Psoas muscle (tissue), 7 donors: ENCODE measurements at regions not wholly inside any gene's neighbourhood (a gene's known extent, or its start where the extent isn't known, plus 50 kb on each side); places are given as distances from the start of the nearest gene placed in this dataset.

Experiments
- ATAC-seq, 4 donors: fragments of 200-7000 bp; cut with Tn5 transposase; one replicate each; pipeline ENCODE4 v1.9.1; 2020; ENCODE audit warnings: moderate library complexity in 3 of 4, mild to moderate bottlenecking in 2 of 4
- DNase-seq, 2 donors: peaks; one replicate each; pipeline ENCODE4 v3.0.0-alpha.2; 2020
- H3K27ac ChIP-seq: fragments of 200-600 bp; one replicate; pipeline ENCODE4 v1.8.0; 2022
- H3K27me3 ChIP-seq, 3 donors: fragments of 200-600 bp in 1 of 3; one replicate each; pipeline versions ENCODE4 v1.6.1 to v1.8.0; 2013 to 2022; ENCODE audit warnings: low read length in 2 of 3, mild to moderate bottlenecking in 2 of 3, moderate library complexity in 1 of 3; ENCODE audit not compliant: insufficient read depth in 3 of 3
- H3K36me3 ChIP-seq, 2 donors: fragments of 200-600 bp in 1 of 2; one replicate each; pipeline versions ENCODE4 v1.6.1 to v1.8.0; 2013 to 2022; ENCODE audit warnings: low read depth in 1 of 2, mild to moderate bottlenecking in 1 of 2, moderate library complexity in 1 of 2; ENCODE audit not compliant: insufficient read depth in 1 of 2
- H3K4me1 ChIP-seq: fragments of 200-600 bp; one replicate; pipeline ENCODE4 v1.8.0; 2022
- H3K4me3 ChIP-seq: fragments of 200-600 bp; one replicate; pipeline ENCODE4 v1.8.0; 2022; ENCODE audit warnings: mild to moderate bottlenecking
- H3K9me3 ChIP-seq: fragments of 200-600 bp; one replicate; pipeline ENCODE4 v1.8.0; 2022
- WGBS, 3 donors: extraction: QIAGEN DNeasy Blood & Tissue Kit; methylation state at CpG; one replicate each; pipeline versions ENCODE4 v1.1.6 to v1.1.7; 2013; 5-methylcytosine and 5-hydroxymethylcytosine counted together
- intact Hi-C, 2 donors: fragments of 100-400 bp; cut with DNase I; formaldehyde crosslinking; loops; one replicate each; pipeline versions ENCODE4 v1.11.0 to v1.14.2; 2022
- TF ChIP-seq, protein P1 (sequence below): fragments of 200-600 bp; IDR thresholded peaks from one replicate; pipeline ENCODE4 v1.8.0; 2022; ENCODE audit warnings: antibody characterized with exemption
- donor health status: healthy with polysubstance abuse.
- donor health status: DM: no; HTN: no; CAD: no; lungs with moderate emphysema.
- donor health status: Bipolar disorder and iron deficiency.
- donor health status: healthy.
- donor health status: DM: yes; HTN: yes; CAD: no.
- donor health status: DM: no; HTN: no; CAD: no.
- donor health status: DM: yes; HTN: yes; CAD: no.

DNA sequence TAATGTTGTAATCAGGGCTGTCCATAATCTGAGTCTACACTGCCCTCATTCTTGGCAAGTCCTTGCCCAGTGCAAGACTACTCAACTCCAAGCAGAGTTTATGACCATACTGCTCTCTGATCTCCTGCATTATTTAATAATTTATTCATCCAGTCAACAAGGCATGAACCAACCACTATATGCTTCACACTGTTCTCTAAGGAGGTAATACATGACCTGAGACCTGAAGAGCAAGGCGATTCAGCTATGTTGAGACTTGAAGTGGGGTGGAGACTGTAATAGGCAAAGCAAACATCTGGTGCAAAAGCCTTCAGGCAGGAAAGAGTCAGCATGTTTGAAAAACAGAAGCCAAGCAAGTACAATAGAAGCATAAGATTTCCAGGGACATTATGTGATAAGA, 1362.8 kb downstream of the ROBO2 start:
- H3K4me3 ChIP-seq = no peak overlapping the region
- no peaks in the 10 kb centered on the region for H3K9me3 ChIP-seq
- no peak overlapping the region for H3K27ac ChIP-seq
- H3K27me3 ChIP-seq = no peaks in the 10 kb centered on the region
- ATAC-seq (no peak), DNase-seq (no peak)
- H3K4me1 ChIP-seq = no peaks in the 10 kb centered on the region
- WGBS, 3 donors = 73 to 79% (median 75%) methylated on average over 1 of the region's 1 CpG
- TF ChIP-seq, protein P1, sequence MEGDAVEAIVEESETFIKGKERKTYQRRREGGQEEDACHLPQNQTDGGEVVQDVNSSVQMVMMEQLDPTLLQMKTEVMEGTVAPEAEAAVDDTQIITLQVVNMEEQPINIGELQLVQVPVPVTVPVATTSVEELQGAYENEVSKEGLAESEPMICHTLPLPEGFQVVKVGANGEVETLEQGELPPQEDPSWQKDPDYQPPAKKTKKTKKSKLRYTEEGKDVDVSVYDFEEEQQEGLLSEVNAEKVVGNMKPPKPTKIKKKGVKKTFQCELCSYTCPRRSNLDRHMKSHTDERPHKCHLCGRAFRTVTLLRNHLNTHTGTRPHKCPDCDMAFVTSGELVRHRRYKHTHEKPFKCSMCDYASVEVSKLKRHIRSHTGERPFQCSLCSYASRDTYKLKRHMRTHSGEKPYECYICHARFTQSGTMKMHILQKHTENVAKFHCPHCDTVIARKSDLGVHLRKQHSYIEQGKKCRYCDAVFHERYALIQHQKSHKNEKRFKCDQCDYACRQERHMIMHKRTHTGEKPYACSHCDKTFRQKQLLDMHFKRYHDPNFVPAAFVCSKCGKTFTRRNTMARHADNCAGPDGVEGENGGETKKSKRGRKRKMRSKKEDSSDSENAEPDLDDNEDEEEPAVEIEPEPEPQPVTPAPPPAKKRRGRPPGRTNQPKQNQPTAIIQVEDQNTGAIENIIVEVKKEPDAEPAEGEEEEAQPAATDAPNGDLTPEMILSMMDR = no peak
- no peaks in the 10 kb centered on the region for H3K36me3 ChIP-seq
- intact Hi-C loops = no loop called here

- no peak overlapping the region for H3K27ac ChIP-seq
- TF ChIP-seq, protein P1 = no peak
- 78 to 81% (median 79%) methylated on average over 3 of the region's 3 CpGs for WGBS, 3 donors
- intact Hi-C loops = no loop called here
- DNase-seq (no peak), ATAC-seq (no peak)
- H3K27me3 ChIP-seq = no peaks in the 10 kb centered on the region
- no peak overlapping the region for H3K4me3 ChIP-seq
- H3K36me3 ChIP-seq = no peaks in the 10 kb centered on the region
- no peaks in the 10 kb centered on the region for H3K9me3 ChIP-seq
- no peaks in the 10 kb centered on the region for H3K4me1 ChIP-seq
These were observed 1362.1 kb downstream of the ROBO1 start for GRCh38 chr3:78405745-78406144.

- 91 to 95% (median 93%) methylated on average over 2 of the region's 2 CpGs for WGBS, 3 donors
- no peak for DNase-seq
- H3K4me1 ChIP-seq = no peaks in the 10 kb centered on the region
These were observed 1361.4 kb downstream of the ROBO1 start for GRCh38 chr3:78406396-78406795.

GRCh38 chr3:78410077-78410476, 1357.7 kb downstream of the ROBO1 start:
- Histone ChIP-seq H3K9me3 (no peaks in the 10 kb centered on the region), H3K27me3 (no peaks in the 10 kb centered on the region), H3K4me1 (no peaks in the 10 kb centered on the region), H3K36me3 (no peaks in the 10 kb centered on the region), H3K4me3 (no peak overlapping the region), H3K27ac (no peak overlapping the region)
- intact Hi-C loops = no loop called here
- 67 to 70% (median 69%) methylated on average over 2 of the region's 2 CpGs for WGBS, 3 donors
- DNase-seq = no peak
- TF ChIP-seq, protein P1 = no peak
- ATAC-seq = no peak

More at GRCh38 chr3:78406396-78406795, 1361.4 kb downstream of the ROBO1 start:
- Histone ChIP-seq H3K27me3 (no peaks in the 10 kb centered on the region), H3K4me3 (no peak overlapping the region), H3K27ac (no peak overlapping the region), H3K36me3 (no peaks in the 10 kb centered on the region), H3K9me3 (no peaks in the 10 kb centered on the region)
- intact Hi-C loops = no loop called here
- TF ChIP-seq, protein P1 = no peak
- no peak for ATAC-seq

DNA sequence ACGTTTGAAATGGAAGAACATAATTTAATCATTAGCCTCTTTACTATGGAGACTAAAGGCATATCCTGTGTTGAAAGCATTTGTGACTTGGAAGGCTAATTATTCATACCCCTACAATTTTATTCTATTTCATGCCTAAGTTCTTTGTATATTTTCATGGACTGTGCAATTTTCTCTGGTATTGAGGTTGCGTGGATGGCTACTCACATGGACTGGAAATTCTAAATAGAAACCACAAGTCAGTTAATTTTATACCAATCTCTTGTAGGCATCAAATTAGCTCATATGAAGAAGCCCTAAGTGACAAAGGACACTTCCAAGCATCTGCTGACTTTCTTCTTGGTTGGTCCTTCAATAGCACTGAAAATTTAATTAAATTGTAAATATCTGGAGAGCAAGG, 1353.5 kb downstream of the ROBO1 start:
- Histone ChIP-seq H3K9me3 (no peaks in the 10 kb centered on the region), H3K4me1 (no peaks in the 10 kb centered on the region), H3K36me3 (no peaks in the 10 kb centered on the region), H3K27ac (no peak overlapping the region), H3K27me3 (no peaks in the 10 kb centered on the region), H3K4me3 (no peak overlapping the region)
- TF ChIP-seq, protein P1 = no peak
- intact Hi-C loops = no loop called here
- ATAC-seq (no peak), DNase-seq (no peak)
- 35 to 55% (median 44%) methylated on average over 2 of the region's 2 CpGs for WGBS, 3 donors
